ENCODE measurements at regions not wholly inside any gene's neighbourhood (a gene's known extent, or its start where the extent isn't known, plus 50 kb on each side); places are given as distances from the start of the nearest gene placed in this dataset.
"Not testable (repeated sequence)": the region's sequence is repeated elsewhere in the genome, so short reads cannot be mapped to it uniquely, and the experiment has no call there.

DNA sequence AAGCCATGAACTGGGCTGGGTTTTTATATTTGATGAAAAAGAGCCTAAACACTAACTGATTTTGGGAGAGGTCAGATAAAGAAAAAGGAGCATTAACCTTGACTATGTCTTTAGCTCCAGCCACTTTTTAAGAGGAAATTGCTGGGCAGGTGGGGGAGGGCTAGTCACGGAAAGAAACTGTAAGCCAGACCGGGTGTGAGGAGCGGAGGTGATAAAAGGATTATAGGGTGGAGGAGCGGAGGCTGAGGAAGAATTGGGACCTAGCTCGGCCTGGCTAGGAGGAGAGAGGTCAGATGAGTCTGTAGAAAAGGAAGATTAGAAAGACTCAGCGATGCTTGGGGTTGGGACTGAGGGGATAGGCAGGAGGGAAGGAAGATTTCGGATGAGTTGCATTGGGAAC lies 117.5 kb upstream of the INTU start:
- TF ChIP-seq, protein P1, sequence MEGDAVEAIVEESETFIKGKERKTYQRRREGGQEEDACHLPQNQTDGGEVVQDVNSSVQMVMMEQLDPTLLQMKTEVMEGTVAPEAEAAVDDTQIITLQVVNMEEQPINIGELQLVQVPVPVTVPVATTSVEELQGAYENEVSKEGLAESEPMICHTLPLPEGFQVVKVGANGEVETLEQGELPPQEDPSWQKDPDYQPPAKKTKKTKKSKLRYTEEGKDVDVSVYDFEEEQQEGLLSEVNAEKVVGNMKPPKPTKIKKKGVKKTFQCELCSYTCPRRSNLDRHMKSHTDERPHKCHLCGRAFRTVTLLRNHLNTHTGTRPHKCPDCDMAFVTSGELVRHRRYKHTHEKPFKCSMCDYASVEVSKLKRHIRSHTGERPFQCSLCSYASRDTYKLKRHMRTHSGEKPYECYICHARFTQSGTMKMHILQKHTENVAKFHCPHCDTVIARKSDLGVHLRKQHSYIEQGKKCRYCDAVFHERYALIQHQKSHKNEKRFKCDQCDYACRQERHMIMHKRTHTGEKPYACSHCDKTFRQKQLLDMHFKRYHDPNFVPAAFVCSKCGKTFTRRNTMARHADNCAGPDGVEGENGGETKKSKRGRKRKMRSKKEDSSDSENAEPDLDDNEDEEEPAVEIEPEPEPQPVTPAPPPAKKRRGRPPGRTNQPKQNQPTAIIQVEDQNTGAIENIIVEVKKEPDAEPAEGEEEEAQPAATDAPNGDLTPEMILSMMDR (IDR thresholded peaks at IDR 0.05), result not testable (repeated sequence)
- not testable (repeated sequence) for TF ChIP-seq POLR2A (IDR thresholded peaks at IDR 0.05)

Measured in Peyer's patch (tissue), 4 donors.